Mammary epithelial cell (primary cell): ENCODE measurements at regions not wholly inside any gene's neighbourhood (a gene's known extent, or its start where the extent isn't known, plus 50 kb on each side); places are given as distances from the start of the nearest gene placed in this dataset.

ENCODE experiments used
- EZH2 ChIP-seq: IDR thresholded peaks from 2 replicates; pipeline ENCODE4 v1.6.1; 2012; ENCODE audit warnings: low read length, inconsistent platforms, borderline replicate concordance
- TF ChIP-seq, protein P1 (sequence below), 2 donors: IDR thresholded peaks in 1 of 2; conservative IDR thresholded peaks in 1 of 2; 2 replicates each; pipeline ENCODE4 v1.5.1; 2011 to 2012; ENCODE audit warnings: inconsistent platforms in 2 of 2, low read length in 2 of 2, mild to moderate bottlenecking in 2 of 2, control low read depth in 1 of 2, low read depth in 1 of 2; ENCODE audit not compliant: insufficient read depth in 1 of 2; ENCODE audit errors: extremely low read depth in 1 of 2

DNA sequence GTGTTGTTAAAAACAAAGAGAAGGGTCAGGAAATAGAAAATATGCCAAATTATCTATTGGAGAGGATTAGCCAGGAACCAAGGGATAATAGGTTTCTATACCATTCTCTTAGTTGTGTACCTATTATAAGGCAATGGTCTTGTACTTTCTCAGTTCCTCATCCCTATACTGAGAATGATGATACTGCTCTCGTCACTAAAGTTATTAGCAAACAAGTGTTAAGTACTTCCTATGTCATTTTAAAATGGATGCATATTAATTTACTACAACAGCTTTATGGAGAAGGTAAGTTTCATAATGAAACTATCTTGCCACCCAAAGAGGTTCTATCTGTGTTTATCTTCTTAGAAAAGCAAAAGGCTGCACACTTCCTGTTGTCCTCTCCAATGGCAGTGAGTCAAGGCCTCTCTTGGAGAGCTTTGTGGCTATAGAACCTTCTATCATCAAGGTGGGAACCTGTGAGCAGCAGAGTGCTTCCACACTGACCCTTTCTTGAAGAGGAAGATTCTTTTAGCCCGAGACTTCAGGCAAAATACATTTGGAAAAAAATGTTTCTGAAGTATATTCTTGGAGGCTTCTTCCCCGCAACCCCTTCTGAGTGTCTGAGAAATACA lies 460.7 kb upstream of the FANCL start:
- TF ChIP-seq, protein P1, sequence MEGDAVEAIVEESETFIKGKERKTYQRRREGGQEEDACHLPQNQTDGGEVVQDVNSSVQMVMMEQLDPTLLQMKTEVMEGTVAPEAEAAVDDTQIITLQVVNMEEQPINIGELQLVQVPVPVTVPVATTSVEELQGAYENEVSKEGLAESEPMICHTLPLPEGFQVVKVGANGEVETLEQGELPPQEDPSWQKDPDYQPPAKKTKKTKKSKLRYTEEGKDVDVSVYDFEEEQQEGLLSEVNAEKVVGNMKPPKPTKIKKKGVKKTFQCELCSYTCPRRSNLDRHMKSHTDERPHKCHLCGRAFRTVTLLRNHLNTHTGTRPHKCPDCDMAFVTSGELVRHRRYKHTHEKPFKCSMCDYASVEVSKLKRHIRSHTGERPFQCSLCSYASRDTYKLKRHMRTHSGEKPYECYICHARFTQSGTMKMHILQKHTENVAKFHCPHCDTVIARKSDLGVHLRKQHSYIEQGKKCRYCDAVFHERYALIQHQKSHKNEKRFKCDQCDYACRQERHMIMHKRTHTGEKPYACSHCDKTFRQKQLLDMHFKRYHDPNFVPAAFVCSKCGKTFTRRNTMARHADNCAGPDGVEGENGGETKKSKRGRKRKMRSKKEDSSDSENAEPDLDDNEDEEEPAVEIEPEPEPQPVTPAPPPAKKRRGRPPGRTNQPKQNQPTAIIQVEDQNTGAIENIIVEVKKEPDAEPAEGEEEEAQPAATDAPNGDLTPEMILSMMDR (conservative IDR thresholded peaks at IDR 0.05 in 1 of 2, IDR thresholded peaks at IDR 0.05 in 1 of 2; ENCODE audit: extremely low read depth in 1 of 2, insufficient read depth in 1 of 2, low read depth in 1 of 2, low read length in 2 of 2), result no peak
- no peak for TF ChIP-seq EZH2
